ENCODE measurements at regions not wholly inside any gene's neighbourhood (a gene's known extent, or its start where the extent isn't known, plus 50 kb on each side); places are given as distances from the start of the nearest gene placed in this dataset.

DNA sequence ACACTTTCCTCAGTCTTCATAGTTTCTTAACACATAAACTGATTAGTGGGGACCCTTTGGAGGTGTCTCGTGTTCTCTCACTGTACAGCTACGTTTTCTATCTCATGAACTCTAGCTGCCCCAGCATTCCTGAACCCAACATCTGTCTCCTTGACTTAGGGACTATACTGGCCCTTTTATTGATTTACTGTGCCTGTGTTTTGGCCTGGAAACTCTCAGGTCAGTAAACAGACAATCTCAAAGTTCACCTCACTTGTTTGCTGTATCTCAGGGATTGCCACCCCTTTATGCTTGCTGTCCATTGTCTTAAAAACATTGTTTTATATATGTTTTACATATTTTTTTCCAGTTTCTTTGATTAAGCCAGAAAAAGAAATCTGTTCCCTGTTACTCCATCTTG is 222.8 kb downstream of the FAM170A start (continued):
- TF ChIP-seq, protein P1, sequence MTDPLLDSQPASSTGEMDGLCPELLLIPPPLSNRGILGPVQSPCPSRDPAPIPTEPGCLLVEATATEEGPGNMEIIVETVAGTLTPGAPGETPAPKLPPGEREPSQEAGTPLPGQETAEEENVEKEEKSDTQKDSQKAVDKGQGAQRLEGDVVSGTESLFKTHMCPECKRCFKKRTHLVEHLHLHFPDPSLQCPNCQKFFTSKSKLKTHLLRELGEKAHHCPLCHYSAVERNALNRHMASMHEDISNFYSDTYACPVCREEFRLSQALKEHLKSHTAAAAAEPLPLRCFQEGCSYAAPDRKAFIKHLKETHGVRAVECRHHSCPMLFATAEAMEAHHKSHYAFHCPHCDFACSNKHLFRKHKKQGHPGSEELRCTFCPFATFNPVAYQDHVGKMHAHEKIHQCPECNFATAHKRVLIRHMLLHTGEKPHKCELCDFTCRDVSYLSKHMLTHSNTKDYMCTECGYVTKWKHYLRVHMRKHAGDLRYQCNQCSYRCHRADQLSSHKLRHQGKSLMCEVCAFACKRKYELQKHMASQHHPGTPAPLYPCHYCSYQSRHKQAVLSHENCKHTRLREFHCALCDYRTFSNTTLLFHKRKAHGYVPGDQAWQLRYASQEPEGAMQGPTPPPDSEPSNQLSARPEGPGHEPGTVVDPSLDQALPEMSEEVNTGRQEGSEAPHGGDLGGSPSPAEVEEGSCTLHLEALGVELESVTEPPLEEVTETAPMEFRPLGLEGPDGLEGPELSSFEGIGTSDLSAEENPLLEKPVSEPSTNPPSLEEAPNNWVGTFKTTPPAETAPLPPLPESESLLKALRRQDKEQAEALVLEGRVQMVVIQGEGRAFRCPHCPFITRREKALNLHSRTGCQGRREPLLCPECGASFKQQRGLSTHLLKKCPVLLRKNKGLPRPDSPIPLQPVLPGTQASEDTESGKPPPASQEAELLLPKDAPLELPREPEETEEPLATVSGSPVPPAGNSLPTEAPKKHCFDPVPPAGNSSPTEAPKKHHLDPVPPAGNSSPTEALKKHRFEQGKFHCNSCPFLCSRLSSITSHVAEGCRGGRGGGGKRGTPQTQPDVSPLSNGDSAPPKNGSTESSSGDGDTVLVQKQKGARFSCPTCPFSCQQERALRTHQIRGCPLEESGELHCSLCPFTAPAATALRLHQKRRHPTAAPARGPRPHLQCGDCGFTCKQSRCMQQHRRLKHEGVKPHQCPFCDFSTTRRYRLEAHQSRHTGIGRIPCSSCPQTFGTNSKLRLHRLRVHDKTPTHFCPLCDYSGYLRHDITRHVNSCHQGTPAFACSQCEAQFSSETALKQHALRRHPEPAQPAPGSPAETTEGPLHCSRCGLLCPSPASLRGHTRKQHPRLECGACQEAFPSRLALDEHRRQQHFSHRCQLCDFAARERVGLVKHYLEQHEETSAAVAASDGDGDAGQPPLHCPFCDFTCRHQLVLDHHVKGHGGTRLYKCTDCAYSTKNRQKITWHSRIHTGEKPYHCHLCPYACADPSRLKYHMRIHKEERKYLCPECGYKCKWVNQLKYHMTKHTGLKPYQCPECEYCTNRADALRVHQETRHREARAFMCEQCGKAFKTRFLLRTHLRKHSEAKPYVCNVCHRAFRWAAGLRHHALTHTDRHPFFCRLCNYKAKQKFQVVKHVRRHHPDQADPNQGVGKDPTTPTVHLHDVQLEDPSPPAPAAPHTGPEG (CRISPR knock-in tag; IDR thresholded peaks at IDR 0.05), result no peak
- TF ChIP-seq ZNF570 (CRISPR knock-in tag; IDR thresholded peaks at IDR 0.05; ENCODE audit: borderline replicate concordance) (no peak), ZSCAN29 (CRISPR knock-in tag; conservative IDR thresholded peaks at IDR 0.05) (no peak), SNAPC2 (CRISPR knock-in tag; IDR thresholded peaks at IDR 0.05) (no peak), PAX8 (CRISPR knock-in tag; IDR thresholded peaks at IDR 0.05; ENCODE audit: borderline replicate concordance) (no peak), TCF12 (IDR thresholded peaks at IDR 0.05) (no peak), TCF12 (CRISPR knock-in tag; IDR thresholded peaks at IDR 0.05) (no peak), TBX3 (IDR thresholded peaks at IDR 0.05; ENCODE audit: borderline replicate concordance) (no peak), ZBTB7B (CRISPR knock-in tag; IDR thresholded peaks at IDR 0.05) (no peak), SOX6 (IDR thresholded peaks at IDR 0.05) (no peak), SOX6 (CRISPR knock-in tag; IDR thresholded peaks at IDR 0.05) (peak; percentile 95), ONECUT2 (CRISPR knock-in tag; IDR thresholded peaks at IDR 0.05) (peak; percentile 94), SALL1 (CRISPR knock-in tag; IDR thresholded peaks at IDR 0.05) (peak; percentile 60; the same call in 1 of the 2 replicates), ATM (IDR thresholded peaks at IDR 0.05; ENCODE audit: borderline replicate concordance) (no peak)
- TF ChIP-seq, protein P2, sequence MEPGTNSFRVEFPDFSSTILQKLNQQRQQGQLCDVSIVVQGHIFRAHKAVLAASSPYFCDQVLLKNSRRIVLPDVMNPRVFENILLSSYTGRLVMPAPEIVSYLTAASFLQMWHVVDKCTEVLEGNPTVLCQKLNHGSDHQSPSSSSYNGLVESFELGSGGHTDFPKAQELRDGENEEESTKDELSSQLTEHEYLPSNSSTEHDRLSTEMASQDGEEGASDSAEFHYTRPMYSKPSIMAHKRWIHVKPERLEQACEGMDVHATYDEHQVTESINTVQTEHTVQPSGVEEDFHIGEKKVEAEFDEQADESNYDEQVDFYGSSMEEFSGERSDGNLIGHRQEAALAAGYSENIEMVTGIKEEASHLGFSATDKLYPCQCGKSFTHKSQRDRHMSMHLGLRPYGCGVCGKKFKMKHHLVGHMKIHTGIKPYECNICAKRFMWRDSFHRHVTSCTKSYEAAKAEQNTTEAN (CRISPR knock-in tag; conservative IDR thresholded peaks at IDR 0.05), result no peak
- TF ChIP-seq, protein P3, sequence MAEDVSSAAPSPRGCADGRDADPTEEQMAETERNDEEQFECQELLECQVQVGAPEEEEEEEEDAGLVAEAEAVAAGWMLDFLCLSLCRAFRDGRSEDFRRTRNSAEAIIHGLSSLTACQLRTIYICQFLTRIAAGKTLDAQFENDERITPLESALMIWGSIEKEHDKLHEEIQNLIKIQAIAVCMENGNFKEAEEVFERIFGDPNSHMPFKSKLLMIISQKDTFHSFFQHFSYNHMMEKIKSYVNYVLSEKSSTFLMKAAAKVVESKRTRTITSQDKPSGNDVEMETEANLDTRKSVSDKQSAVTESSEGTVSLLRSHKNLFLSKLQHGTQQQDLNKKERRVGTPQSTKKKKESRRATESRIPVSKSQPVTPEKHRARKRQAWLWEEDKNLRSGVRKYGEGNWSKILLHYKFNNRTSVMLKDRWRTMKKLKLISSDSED (CRISPR knock-in tag; IDR thresholded peaks at IDR 0.05), result no peak
- TF ChIP-seq, protein P4, sequence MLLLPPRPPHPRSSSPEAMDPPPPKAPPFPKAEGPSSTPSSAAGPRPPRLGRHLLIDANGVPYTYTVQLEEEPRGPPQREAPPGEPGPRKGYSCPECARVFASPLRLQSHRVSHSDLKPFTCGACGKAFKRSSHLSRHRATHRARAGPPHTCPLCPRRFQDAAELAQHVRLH (CRISPR knock-in tag; IDR thresholded peaks at IDR 0.05; ENCODE audit: borderline replicate concordance, low read depth), result no peak
- TF ChIP-seq, protein P5, sequence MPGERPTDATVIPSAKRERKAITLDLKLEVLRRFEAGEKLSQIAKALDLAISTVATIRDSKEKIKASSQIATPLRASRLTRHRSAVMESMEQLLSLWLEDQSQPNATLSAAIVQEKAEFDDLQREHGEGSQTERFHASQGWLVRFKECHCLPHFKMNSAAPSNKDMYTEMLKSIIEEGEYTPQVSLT (CRISPR knock-in tag; IDR thresholded peaks at IDR 0.05; ENCODE audit: borderline replicate concordance, low read depth), result no peak

Data from HepG2 (cell line).